ENCODE measurements at regions not wholly inside any gene's neighbourhood (a gene's known extent, or its start where the extent isn't known, plus 50 kb on each side); places are given as distances from the start of the nearest gene placed in this dataset.

- TF ChIP-seq CTCF (IDR thresholded peaks at IDR 0.05; ENCODE audit: borderline replicate concordance, extremely low read depth, low read length, poor library complexity, severe bottlenecking) (no peak), EZH2 (IDR thresholded peaks at IDR 0.05; ENCODE audit: borderline replicate concordance, low read depth, low read length, severe bottlenecking) (no peak)
Measured at GRCh38 chr5:135272311-135272805, 126.7 kb downstream of the MACROH2A1 start.
